ENCODE measurements at regions not wholly inside any gene's neighbourhood (a gene's known extent, or its start where the extent isn't known, plus 50 kb on each side); places are given as distances from the start of the nearest gene placed in this dataset.
"Not testable (repeated sequence)": the region's sequence is repeated elsewhere in the genome, so short reads cannot be mapped to it uniquely, and the experiment has no call there.

- no peak for DNase-seq
Observed at GRCh38 chr7:12834782-12835181, 147.3 kb downstream of the ARL4A start.

GRCh38 chr7:12839508-12840153 lies 152.2 kb downstream of the ARL4A start:
- no peak for DNase-seq

GRCh38 chr7:12844732-12845131 lies 157.3 kb downstream of the ARL4A start:
- not testable (repeated sequence) for DNase-seq

- DNase-seq = no peak
Observed at GRCh38 chr7:12847001-12847400, 159.6 kb downstream of the ARL4A start.

- DNase-seq = no peak
Observed at GRCh38 chr7:12851142-12851541, 163.7 kb downstream of the ARL4A start.

- no peak for DNase-seq
Observed at GRCh38 chr7:12851841-12852240, 164.4 kb downstream of the ARL4A start.

- no peak for DNase-seq
Observed at GRCh38 chr7:12855036-12855435, 167.6 kb downstream of the ARL4A start.

GRCh38 chr7:12859761-12860160 lies 172.3 kb downstream of the ARL4A start:
- DNase-seq = no peak

GRCh38 chr7:12861070-12861469 lies 173.6 kb downstream of the ARL4A start:
- no peak for DNase-seq

- DNase-seq = no peak
Observed at GRCh38 chr7:12862146-12862545, 174.7 kb downstream of the ARL4A start.

GRCh38 chr7:12864470-12865046 lies 177.1 kb downstream of the ARL4A start:
- DNase-seq = no peak

GRCh38 chr7:12865593-12865992 lies 178.2 kb downstream of the ARL4A start:
- no peak for DNase-seq

GRCh38 chr7:12866207-12866606 lies 178.8 kb downstream of the ARL4A start:
- DNase-seq = no peak

GRCh38 chr7:12868027-12868426 lies 180.6 kb downstream of the ARL4A start:
- no peak for DNase-seq

- no peak for DNase-seq
Observed at GRCh38 chr7:12870219-12870618, 182.8 kb downstream of the ARL4A start.

- DNase-seq = no peak
Observed at GRCh38 chr7:12872487-12872886, 185.1 kb downstream of the ARL4A start.

- DNase-seq = no peak
Observed at GRCh38 chr7:12873571-12873970, 186.1 kb downstream of the ARL4A start.

- no peak for DNase-seq
Observed at GRCh38 chr7:12879139-12879538, 191.7 kb downstream of the ARL4A start.

- no peak for DNase-seq
Observed at GRCh38 chr7:12881712-12882111, 194.3 kb downstream of the ARL4A start.

- no peak for DNase-seq
Observed at GRCh38 chr7:12882710-12883109, 195.3 kb downstream of the ARL4A start.

- DNase-seq = no peak
Observed at GRCh38 chr7:12884033-12884432, 196.6 kb downstream of the ARL4A start.

GRCh38 chr7:12884856-12885440 lies 197.5 kb downstream of the ARL4A start:
- DNase-seq = no peak

GRCh38 chr7:12888717-12889116 lies 201.3 kb downstream of the ARL4A start:
- no peak for DNase-seq

- DNase-seq = no peak
Observed at GRCh38 chr7:12889391-12889790, 202.0 kb downstream of the ARL4A start.

GRCh38 chr7:12890586-12890985 lies 203.2 kb downstream of the ARL4A start:
- DNase-seq = no peak

All from activated CD4-positive, alpha-beta T cell treated with anti-CD3 and anti-CD28 coated beads, Interleukin-2, amount 50 U/mL, for 48 hours (primary cell).